WTC11 (cell line): ENCODE measurements at regions not wholly inside any gene's neighbourhood (a gene's known extent, or its start where the extent isn't known, plus 50 kb on each side); places are given as distances from the start of the nearest gene placed in this dataset.

Experiments used
- ATAC-seq: fragments of 200-7000 bp; cut with Tn5 transposase; 2 replicates; pipeline ENCODE4 v1.10.0; 2021; ENCODE audit warnings: mild to moderate bottlenecking, moderate library complexity
- CTCF ChIA-PET: fragments of 300-600 bp; sonication (Branson Sonifier 250); formaldehyde crosslinking; loops from one replicate; lab custom pipeline; 2021; ENCODE audit warnings: antibody characterized with exemption; lab: Charles Lee
- POLR2A ChIA-PET: fragments of 350-600 bp; sonication (Branson Sonifier 250); formaldehyde crosslinking; loops from one replicate; lab custom pipeline; 2021; ENCODE audit warnings: antibody characterized with exemption; lab: Charles Lee
- DNase-seq: peaks from one replicate; pipeline ENCODE4 v3.0.0; 2021; ENCODE audit warnings: low spot score
- H3K27ac Mint-ChIP-seq: 2 replicates; pipeline ENCODE4 v1.8.0; 2021; ENCODE audit warnings: mixed read lengths
- H3K27me3 Mint-ChIP-seq: 2 replicates; pipeline ENCODE4 v1.8.0; 2021; ENCODE audit warnings: low read depth, mild to moderate bottlenecking, moderate library complexity, mixed read lengths
- H3K36me3 Mint-ChIP-seq: 2 replicates; pipeline ENCODE4 v1.8.0; 2021; ENCODE audit warnings: mixed read lengths
- H3K4me1 Mint-ChIP-seq: 2 replicates; pipeline ENCODE4 v1.8.0; 2022; ENCODE audit warnings: mixed read lengths
- H3K4me3 Mint-ChIP-seq: 2 replicates; pipeline ENCODE4 v1.8.0; 2021; ENCODE audit warnings: mild to moderate bottlenecking, moderate library complexity, mixed read lengths
- H3K9me3 Mint-ChIP-seq: 2 replicates; pipeline ENCODE4 v1.8.0; 2021; ENCODE audit warnings: mixed read lengths
- CBFB ChIP-seq: sonication (generic); formaldehyde crosslinking; IDR thresholded peaks from 2 replicates; pipeline ENCODE4 v1.8.1; 2022; ENCODE audit warnings: mild to moderate bottlenecking, low read depth, missing genetic modification reagents
- ELF4 ChIP-seq: sonication (generic); formaldehyde crosslinking; IDR thresholded peaks from 2 replicates; pipeline ENCODE4 v1.8.1; 2022; ENCODE audit warnings: low read depth, mild to moderate bottlenecking, moderate library complexity, missing genetic modification reagents
- ESRRA ChIP-seq: sonication (generic); formaldehyde crosslinking; IDR thresholded peaks from 2 replicates; pipeline ENCODE4 v1.8.1; 2022; ENCODE audit warnings: mild to moderate bottlenecking, missing genetic modification reagents, borderline replicate concordance
- FOXK1 ChIP-seq: sonication (generic); formaldehyde crosslinking; IDR thresholded peaks from 2 replicates; pipeline ENCODE4 v1.8.0; 2022; ENCODE audit warnings: mild to moderate bottlenecking, moderate library complexity, missing genetic modification reagents
- GRHL2 ChIP-seq: fragments of 250-450 bp; sonication (Bioruptor Pico); IDR thresholded peaks from 2 replicates; pipeline ENCODE4 v1.8.0; 2022; ENCODE audit warnings: mild to moderate bottlenecking, moderate library complexity; ENCODE audit not compliant: insufficient replicate concordance, severe bottlenecking
- JUN ChIP-seq: sonication (generic); formaldehyde crosslinking; IDR thresholded peaks from 2 replicates; pipeline ENCODE4 v1.8.0; 2023; ENCODE audit warnings: mild to moderate bottlenecking, missing genetic modification reagents
- NFATC4 ChIP-seq: fragments of 250-450 bp; sonication (Bioruptor Pico); IDR thresholded peaks from 2 replicates; pipeline ENCODE4 v1.9.0; 2021; ENCODE audit warnings: mild to moderate bottlenecking
- NFE2L1 ChIP-seq: sonication (generic); formaldehyde crosslinking; IDR thresholded peaks from 2 replicates; pipeline ENCODE4 v1.8.1; 2023; ENCODE audit warnings: missing genetic modification reagents
- SOX15 ChIP-seq: fragments of 250-450 bp; sonication (Bioruptor Pico); IDR thresholded peaks from 2 replicates; pipeline ENCODE4 v1.9.0; 2021; ENCODE audit warnings: mild to moderate bottlenecking
- ZNF121 ChIP-seq: sonication (generic); formaldehyde crosslinking; IDR thresholded peaks from 2 replicates; pipeline ENCODE4 v1.8.0; 2023; ENCODE audit warnings: missing genetic modification reagents
- ZNF263 ChIP-seq: sonication (generic); formaldehyde crosslinking; IDR thresholded peaks from 2 replicates; pipeline ENCODE4 v1.8.1; 2022; ENCODE audit warnings: low read depth, mild to moderate bottlenecking, moderate library complexity, missing genetic modification reagents
- ZNF416 ChIP-seq: fragments of 250-450 bp; sonication (Bioruptor Pico); IDR thresholded peaks from 2 replicates; pipeline ENCODE4 v1.9.0; 2021; ENCODE audit warnings: mild to moderate bottlenecking, inconsistent platforms
- TF ChIP-seq, protein P1 (sequence below): sonication (generic); formaldehyde crosslinking; IDR thresholded peaks from 2 replicates; pipeline ENCODE4 v1.8.0; 2022; ENCODE audit warnings: missing genetic modification reagents
- TF ChIP-seq, protein P2 (sequence below): sonication (generic); formaldehyde crosslinking; conservative IDR thresholded peaks from 2 replicates; pipeline ENCODE4 v1.8.1; 2022; ENCODE audit warnings: mild to moderate bottlenecking, missing genetic modification reagents
- TF ChIP-seq, protein P3 (sequence below): sonication (generic); formaldehyde crosslinking; IDR thresholded peaks from 2 replicates; pipeline ENCODE4 v1.8.1; 2023; ENCODE audit warnings: mild to moderate bottlenecking, moderate library complexity, missing genetic modification reagents
- TF ChIP-seq, protein P4 (sequence below): fragments of 250-450 bp; sonication (Bioruptor Pico); IDR thresholded peaks from 2 replicates; pipeline ENCODE4 v2.1.2; 2022; ENCODE audit warnings: mild to moderate bottlenecking, moderate library complexity
- TF ChIP-seq, protein P5 (sequence below): sonication (generic); formaldehyde crosslinking; IDR thresholded peaks from 2 replicates; pipeline ENCODE4 v1.8.0; 2022; ENCODE audit warnings: mild to moderate bottlenecking, missing genetic modification reagents
- TF ChIP-seq, protein P6 (sequence below): sonication (generic); formaldehyde crosslinking; IDR thresholded peaks from 2 replicates; pipeline ENCODE4 v1.8.1; 2022; ENCODE audit warnings: missing genetic modification reagents, borderline replicate concordance

DNA sequence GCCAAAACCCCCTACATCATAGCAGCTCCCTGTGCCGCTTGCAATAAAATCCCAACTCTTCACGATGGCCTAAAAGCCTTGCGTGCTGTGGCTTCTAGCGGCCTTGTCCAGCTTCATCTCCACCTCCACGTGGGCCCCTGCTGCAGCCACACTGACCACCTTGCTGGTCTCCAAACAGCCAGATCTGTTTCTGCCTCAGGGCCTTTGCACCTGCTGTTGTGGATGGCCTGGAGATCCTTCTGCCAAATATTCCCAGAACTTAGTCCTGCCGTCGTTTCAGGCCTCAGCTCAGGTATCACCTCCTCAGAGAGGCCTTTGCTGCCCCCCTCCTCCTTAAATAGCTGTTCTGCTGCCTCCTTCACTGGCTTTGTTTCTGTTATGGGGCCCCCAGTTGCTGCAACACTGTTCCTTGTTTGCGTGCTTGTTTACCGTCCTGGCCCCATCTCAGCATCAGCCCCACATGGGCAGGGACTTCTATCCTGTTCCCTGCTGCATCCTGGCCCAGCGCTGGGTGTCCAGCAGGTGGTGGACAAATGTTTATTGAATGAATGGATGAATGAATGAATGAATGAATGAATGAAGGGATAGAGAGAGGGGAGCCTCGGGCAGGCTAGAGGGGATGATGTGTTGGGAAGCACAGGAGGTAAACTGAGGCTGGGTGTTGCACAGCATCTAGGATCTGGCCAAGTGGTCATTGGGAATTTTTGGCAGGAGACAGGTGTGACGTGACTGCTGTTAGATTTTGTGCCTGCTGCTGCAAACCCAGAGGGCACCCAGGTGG is 171.0 kb upstream of the GSE1 start:
- CTCF ChIA-PET = interaction anchor here (0.7 to 4.1 kb wide), 9 partner anchors 20 to 194 kb away, joined by 3 to 11 read pairs (median 5); no protein-coding TSS in a partner anchor
- no peaks in the 10 kb centered on the region for H3K9me3 Mint-ChIP-seq
- TF ChIP-seq JUN (no peak), NFE2L1 (CRISPR knock-in tag) (no peak), ELF4 (CRISPR knock-in tag) (no peak), NFATC4 (CRISPR knock-in tag) (no peak), ZNF121 (CRISPR knock-in tag) (no peak)
- TF ChIP-seq, protein P1, sequence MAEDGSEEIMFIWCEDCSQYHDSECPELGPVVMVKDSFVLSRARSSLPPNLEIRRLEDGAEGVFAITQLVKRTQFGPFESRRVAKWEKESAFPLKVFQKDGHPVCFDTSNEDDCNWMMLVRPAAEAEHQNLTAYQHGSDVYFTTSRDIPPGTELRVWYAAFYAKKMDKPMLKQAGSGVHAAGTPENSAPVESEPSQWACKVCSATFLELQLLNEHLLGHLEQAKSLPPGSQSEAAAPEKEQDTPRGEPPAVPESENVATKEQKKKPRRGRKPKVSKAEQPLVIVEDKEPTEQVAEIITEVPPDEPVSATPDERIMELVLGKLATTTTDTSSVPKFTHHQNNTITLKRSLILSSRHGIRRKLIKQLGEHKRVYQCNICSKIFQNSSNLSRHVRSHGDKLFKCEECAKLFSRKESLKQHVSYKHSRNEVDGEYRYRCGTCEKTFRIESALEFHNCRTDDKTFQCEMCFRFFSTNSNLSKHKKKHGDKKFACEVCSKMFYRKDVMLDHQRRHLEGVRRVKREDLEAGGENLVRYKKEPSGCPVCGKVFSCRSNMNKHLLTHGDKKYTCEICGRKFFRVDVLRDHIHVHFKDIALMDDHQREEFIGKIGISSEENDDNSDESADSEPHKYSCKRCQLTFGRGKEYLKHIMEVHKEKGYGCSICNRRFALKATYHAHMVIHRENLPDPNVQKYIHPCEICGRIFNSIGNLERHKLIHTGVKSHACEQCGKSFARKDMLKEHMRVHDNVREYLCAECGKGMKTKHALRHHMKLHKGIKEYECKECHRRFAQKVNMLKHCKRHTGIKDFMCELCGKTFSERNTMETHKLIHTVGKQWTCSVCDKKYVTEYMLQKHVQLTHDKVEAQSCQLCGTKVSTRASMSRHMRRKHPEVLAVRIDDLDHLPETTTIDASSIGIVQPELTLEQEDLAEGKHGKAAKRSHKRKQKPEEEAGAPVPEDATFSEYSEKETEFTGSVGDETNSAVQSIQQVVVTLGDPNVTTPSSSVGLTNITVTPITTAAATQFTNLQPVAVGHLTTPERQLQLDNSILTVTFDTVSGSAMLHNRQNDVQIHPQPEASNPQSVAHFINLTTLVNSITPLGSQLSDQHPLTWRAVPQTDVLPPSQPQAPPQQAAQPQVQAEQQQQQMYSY (CRISPR knock-in tag) = no peak
- TF ChIP-seq, protein P2, sequence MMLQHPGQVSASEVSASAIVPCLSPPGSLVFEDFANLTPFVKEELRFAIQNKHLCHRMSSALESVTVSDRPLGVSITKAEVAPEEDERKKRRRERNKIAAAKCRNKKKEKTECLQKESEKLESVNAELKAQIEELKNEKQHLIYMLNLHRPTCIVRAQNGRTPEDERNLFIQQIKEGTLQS (CRISPR knock-in tag) = no peak
- TF ChIP-seq, protein P3, sequence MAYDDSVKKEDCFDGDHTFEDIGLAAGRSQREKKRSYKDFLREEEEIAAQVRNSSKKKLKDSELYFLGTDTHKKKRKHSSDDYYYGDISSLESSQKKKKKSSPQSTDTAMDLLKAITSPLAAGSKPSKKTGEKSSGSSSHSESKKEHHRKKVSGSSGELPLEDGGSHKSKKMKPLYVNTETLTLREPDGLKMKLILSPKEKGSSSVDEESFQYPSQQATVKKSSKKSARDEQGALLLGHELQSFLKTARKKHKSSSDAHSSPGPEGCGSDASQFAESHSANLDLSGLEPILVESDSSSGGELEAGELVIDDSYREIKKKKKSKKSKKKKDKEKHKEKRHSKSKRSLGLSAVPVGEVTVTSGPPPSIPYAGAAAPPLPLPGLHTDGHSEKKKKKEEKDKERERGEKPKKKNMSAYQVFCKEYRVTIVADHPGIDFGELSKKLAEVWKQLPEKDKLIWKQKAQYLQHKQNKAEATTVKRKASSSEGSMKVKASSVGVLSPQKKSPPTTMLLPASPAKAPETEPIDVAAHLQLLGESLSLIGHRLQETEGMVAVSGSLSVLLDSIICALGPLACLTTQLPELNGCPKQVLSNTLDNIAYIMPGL = no peak
- TF ChIP-seq, all 79 proteins: peak for 0
- H3K27me3 Mint-ChIP-seq = no peaks in the 10 kb centered on the region
- H3K4me1 Mint-ChIP-seq = peaks cover 34% of the 10 kb centered on the region
- no peak overlapping the region for H3K27ac Mint-ChIP-seq
- ATAC-seq = no peak
- no peak overlapping the region for H3K4me3 Mint-ChIP-seq
- POLR2A ChIA-PET = no interaction called here
- H3K36me3 Mint-ChIP-seq = no peaks in the 10 kb centered on the region
- no peak for DNase-seq

DNA sequence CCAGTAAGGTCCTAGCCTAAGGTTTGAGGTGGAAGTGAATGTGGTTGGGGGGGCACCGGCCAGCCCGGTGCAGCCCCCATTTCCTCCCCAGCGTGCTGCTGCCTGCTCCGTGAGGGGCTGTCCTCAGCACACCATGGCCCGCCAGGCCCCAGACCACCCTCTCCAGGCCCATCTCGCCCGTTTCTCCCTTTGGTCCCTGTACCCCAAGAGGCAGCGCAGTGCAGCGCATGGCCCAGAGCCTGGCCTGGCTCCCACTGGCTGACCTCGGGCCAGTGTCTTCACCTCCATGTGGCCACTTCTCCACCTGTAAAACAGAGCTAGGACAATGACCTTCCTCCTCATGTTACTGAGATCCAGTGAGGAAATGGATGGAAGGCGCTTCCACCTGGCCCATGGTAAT is 170.0 kb upstream of the GSE1 start:
- TF ChIP-seq FOXK1 (CRISPR knock-in tag) (no peak), ZNF263 (no peak)
- no peaks in the 10 kb centered on the region for H3K36me3 Mint-ChIP-seq
- H3K9me3 Mint-ChIP-seq = no peaks in the 10 kb centered on the region
- ATAC-seq = no peak
- H3K4me1 Mint-ChIP-seq = peaks cover 24% of the 10 kb centered on the region
- ChIA-PET CTCF (interaction anchor here (0.6 to 4.1 kb wide), 9 partner anchors 22 to 921 kb away, joined by 3 to 11 read pairs (median 4); no protein-coding TSS in a partner anchor), POLR2A (interaction anchor here (0.7 kb wide), 1 partner anchor 71 kb away, joined by 7 read pairs; no protein-coding TSS in a partner anchor)
- no peak overlapping the region for H3K27ac Mint-ChIP-seq
- no peak overlapping the region for H3K4me3 Mint-ChIP-seq
- H3K27me3 Mint-ChIP-seq = no peaks in the 10 kb centered on the region
- DNase-seq = no peak

DNA sequence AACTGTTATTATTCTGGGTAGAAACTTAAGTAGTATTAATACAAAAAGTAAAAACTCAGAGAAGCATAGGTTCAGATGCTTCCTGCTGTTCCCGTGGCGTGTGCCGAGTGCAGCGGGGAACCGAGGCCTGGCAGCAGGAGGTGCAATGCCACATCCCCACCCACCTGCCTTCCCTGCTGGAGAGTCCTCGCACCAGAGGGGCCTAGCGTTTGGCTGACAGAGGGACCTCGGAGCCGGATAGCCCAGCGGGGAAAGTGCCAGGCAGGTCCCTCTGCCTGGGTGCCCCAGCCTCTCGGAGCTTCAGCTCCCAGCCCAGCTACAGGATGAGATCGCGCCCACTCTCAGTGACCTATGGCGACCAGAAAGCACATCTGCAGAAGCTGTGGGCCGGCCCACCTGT is 169.6 kb upstream of the GSE1 start:
- H3K4me1 Mint-ChIP-seq = peaks cover 22% of the 10 kb centered on the region
- no peak overlapping the region for H3K27ac Mint-ChIP-seq
- TF ChIP-seq ZNF263 (no peak), ESRRA (CRISPR knock-in tag) (no peak), ZNF416 (no peak), SOX15 (CRISPR knock-in tag) (no peak), CBFB (CRISPR knock-in tag) (no peak), GRHL2 (CRISPR knock-in tag) (no peak)
- TF ChIP-seq, protein P4, sequence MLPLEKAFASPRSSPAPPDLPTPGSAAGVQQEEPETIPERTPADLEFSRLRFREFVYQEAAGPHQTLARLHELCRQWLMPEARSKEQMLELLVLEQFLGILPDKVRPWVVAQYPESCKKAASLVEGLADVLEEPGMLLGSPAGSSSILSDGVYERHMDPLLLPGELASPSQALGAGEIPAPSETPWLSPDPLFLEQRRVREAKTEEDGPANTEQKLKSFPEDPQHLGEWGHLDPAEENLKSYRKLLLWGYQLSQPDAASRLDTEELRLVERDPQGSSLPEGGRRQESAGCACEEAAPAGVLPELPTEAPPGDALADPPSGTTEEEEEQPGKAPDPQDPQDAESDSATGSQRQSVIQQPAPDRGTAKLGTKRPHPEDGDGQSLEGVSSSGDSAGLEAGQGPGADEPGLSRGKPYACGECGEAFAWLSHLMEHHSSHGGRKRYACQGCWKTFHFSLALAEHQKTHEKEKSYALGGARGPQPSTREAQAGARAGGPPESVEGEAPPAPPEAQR (CRISPR knock-in tag) = no peak
- TF ChIP-seq, protein P5, sequence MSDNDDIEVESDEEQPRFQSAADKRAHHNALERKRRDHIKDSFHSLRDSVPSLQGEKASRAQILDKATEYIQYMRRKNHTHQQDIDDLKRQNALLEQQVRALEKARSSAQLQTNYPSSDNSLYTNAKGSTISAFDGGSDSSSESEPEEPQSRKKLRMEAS (CRISPR knock-in tag) = no peak
- TF ChIP-seq, protein P6, sequence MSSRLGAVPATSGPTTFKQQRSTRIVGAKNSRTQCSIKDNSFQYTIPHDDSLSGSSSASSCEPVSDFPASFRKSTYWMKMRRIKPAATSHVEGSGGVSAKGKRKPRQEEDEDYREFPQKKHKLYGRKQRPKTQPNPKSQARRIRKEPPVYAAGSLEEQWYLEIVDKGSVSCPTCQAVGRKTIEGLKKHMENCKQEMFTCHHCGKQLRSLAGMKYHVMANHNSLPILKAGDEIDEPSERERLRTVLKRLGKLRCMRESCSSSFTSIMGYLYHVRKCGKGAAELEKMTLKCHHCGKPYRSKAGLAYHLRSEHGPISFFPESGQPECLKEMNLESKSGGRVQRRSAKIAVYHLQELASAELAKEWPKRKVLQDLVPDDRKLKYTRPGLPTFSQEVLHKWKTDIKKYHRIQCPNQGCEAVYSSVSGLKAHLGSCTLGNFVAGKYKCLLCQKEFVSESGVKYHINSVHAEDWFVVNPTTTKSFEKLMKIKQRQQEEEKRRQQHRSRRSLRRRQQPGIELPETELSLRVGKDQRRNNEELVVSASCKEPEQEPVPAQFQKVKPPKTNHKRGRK (CRISPR knock-in tag) = no peak
- ChIA-PET POLR2A (interaction anchor here (0.7 kb wide), 1 partner anchor 71 kb away, joined by 7 read pairs; no protein-coding TSS in a partner anchor), CTCF (interaction anchor here (0.6 to 4.1 kb wide), 9 partner anchors 22 to 920 kb away, joined by 3 to 11 read pairs (median 4); no protein-coding TSS in a partner anchor)
- H3K9me3 Mint-ChIP-seq = no peaks in the 10 kb centered on the region
- ATAC-seq (no peak), DNase-seq (no peak)
- H3K4me3 Mint-ChIP-seq = no peak overlapping the region
- no peaks in the 10 kb centered on the region for H3K27me3 Mint-ChIP-seq
- H3K36me3 Mint-ChIP-seq = no peaks in the 10 kb centered on the region
